ENCODE measurements at regions not wholly inside any gene's neighbourhood (a gene's known extent, or its start where the extent isn't known, plus 50 kb on each side); places are given as distances from the start of the nearest gene placed in this dataset.

DNA sequence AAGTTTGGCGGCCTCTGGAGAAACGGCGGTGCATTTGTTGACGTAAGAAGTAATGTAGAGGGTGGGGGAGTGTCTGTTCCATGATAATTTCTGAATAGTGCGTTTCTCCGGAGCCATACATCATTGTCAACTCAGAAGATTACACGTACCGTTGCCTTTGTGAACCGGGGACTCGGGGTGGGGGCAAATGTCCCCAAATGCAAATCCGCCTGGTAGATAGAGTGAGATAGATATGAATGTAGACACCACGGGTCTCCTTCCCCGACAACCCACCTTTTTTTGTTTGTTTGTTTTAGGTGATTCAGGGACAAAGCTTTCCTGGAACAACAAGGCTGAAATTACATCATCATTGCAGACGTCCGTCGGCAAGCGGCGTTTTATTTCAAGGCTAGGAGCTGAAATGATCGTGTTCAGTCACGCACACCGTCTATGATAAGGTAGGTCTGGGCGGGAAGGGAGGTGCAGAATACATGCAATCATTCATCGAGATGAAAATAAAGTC lies 96.0 kb upstream of the PPP2R3B start:
- TF ChIP-seq POLR2A (IDR thresholded peaks at IDR 0.05; ENCODE audit: low read length) (no peak), GATA1 (IDR thresholded peaks at IDR 0.05; ENCODE audit: low read depth, low read length) (no peak)

Data from erythroblast (primary cell).